GM19023 (cell line): ENCODE measurements at regions not wholly inside any gene's neighbourhood (a gene's known extent, or its start where the extent isn't known, plus 50 kb on each side); places are given as distances from the start of the nearest gene placed in this dataset.

Source experiments
- ATAC-seq: cut with Tn5 transposase; IDR thresholded peaks from one replicate; pipeline ENCODE4 v1.9.1; 2021; ENCODE audit warnings: mild to moderate bottlenecking, moderate library complexity; ENCODE audit not compliant: unreplicated experiment

DNA sequence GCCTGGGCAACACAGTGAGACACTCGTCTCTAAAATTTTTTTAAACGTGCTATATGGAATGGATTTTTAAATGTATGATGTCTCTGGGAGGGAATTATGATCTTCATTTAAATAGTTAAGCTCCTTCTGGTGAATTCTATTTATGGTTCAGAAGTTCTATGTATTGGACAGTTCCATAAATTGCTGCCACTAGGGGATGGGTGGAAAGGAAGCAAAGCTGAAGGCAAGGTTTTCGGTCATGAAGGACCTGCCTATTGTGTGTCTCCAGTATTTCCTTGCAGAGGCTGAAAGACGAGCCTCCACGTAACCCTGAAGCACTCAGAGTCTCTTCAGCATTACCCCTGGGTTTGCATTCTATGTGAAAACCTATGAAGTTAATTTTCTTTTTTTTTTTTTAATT lies 451.5 kb upstream of the FAT1 start:
- ATAC-seq: no peak

DNA sequence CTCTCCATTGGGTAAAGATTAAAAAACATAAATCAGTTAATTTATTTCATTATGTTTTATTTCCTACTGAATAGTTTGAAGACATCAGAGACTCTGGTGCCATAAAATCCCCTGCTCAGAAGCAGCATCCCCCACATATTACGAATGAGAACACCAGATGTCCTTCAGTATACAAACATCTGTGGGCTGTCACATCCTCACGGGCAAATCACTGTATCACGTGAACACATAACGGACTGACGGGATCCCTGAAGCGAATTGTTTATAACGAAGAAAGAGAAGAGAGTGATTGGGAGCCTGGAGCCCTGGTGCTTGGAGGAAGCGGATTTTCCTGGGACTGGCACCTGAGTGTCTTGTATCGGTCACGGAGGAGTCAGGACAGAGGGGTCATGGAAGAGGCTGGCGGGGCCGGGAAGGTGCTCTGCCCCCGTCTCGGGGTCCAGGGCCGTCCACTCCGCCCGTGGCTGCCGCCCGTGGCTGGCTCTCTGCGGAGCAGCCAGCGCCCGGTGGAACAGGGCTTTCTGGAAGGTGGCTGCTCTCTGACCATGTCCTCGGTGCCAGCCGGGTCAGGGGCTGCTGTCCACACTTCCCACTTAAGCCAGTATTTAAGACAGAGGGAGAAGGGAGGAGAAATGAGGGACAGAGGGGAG lies 452.7 kb upstream of the FAT1 start:
- no peak for ATAC-seq

DNA sequence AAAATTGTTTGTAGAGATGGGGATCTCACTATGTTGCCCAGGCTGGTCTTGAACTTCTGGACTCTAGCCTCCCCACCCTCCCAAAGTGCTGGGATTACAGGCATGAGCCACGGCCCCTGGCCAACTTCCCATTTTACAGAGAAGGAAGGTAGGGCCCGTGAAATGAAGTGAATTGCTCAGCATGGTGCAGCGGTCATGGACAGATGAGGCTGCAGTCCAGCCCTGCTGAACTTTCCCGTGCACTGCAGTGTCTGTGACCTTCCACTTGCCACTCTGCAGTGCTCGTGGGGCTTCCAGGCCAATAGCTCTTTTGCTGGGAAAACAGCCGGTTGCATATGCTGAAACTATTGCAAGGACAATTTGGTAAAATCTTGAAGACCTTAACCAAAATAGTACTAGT lies 454.4 kb upstream of the FAT1 start:
- no peak for ATAC-seq

DNA sequence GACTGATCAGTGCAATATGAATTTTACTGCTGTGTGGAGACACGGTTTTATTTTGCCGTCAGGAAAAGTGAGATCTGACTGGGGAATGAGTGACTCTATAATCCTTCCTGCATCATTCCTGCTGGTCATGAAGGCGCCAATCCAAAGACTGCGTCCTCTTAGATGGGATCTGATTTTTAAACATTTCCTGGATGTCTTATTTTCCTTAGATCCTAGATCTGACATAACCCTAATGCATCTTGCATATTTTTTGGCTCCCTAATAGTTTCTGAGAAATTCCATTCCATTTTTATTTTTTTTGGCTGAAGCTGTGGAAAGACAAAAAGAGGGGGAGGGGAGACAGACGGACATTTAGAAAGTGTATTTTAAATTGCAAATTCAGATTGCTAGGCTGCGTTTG lies 454.9 kb upstream of the FAT1 start:
- ATAC-seq: no peak

- ATAC-seq: no peak
Measured at GRCh38 chr4:187179086-187180058, 455.7 kb upstream of the FAT1 start.

DNA sequence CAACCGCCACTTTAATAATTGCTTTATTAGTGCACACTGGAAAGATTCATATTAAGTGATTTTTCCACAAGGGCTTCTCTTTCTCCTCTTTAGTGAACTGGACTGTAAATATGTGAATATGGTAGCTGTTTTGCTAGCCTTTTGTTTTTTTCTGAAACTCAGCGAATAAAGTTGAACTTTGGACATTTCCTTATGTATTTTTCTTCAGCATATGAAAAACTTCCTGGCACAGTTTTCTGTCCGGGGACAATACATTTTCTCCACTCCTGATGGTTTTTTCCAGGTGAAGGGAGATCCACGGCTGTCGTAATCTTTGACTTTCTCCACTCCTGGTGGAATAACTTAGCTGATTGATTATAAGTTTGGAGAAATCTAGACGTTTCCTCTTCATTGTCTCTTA lies 457.4 kb upstream of the FAT1 start:
- no peak for ATAC-seq

DNA sequence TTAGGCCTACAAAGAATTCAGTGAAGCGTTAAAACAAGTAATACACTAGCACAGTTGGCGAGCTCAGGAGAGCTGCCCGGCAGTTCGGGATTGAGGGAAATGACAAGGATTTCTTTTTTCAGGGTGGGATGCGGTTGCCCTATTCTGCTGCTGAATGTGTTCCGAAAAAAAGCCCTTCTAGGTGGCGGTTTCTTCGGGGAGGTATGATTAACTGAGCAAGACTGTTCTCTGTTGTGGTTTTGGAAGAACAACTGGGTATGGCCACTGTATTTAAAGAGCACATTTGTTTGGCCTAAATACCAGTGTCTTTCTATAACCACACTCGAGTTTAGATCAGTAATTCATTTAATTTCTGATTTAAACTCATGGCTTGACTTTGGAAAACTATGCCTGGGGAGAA lies 459.7 kb upstream of the FAT1 start:
- no peak for ATAC-seq

GRCh38 chr4:187183826-187184225 lies 460.2 kb upstream of the FAT1 start:
- ATAC-seq: no peak

DNA sequence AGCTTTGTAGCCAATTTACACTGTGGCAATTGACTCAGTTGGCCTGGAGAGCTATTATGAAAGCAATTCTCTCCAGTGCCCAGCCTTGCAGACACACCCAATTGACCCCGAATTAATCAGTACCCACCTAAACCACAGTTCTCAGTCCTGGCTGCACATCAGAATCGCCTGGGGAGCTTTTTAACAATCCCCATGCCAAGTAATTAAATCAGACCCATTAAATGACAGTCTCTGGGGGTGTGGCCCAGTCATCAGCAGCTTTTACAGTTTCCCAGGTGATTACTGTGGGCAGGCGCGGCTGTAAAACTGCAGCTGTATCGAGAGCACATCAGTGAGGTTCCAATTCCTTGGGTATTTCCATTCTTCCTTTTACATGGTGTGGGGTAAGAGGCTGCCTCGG lies 460.9 kb upstream of the FAT1 start:
- no peak for ATAC-seq

DNA sequence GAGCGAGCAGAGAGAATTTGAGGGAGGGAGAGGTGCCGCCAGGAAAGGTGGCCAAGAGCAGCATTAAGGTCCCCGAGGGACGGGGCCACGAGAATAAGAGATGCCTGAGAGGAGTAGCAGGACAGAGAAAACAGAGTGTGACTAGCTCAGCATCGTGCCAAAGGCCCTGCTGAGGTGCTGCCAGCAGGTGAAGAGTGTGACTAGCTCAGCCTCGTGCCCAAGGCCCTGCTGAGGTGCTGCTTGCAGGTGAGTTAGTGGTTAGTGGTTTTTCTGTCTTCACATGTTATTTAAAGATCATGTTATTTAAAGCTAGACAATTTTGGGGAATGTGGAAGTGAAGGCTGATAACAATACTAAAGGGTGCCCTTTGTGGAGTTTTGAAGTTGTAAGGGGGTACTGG lies 464.5 kb upstream of the FAT1 start:
- no peak for ATAC-seq

DNA sequence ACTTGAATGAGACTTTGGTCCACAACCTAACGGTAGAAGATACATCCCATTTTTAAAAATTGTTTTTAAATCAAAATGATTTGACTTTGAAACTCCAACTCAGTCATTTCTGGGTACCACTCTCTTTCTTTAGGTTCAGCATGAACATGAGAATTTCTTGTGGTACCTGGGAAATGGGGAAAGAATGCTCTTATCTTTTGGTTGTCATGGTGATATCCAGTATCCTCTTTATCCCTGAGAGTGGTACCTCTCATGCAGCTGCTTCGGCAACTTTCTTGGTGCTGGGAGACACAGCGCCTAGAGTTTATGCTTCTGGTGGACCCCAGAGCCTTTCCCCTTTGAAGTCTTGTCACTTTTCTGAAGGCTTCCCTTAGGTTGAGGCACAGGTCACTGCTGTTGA lies 465.1 kb upstream of the FAT1 start:
- ATAC-seq: no peak

- ATAC-seq: no peak
Measured at GRCh38 chr4:187190390-187190789, 466.7 kb upstream of the FAT1 start.

- ATAC-seq: no peak
Measured at GRCh38 chr4:187191676-187192075, 468.0 kb upstream of the FAT1 start.

- no peak for ATAC-seq
Measured at GRCh38 chr4:187192266-187192665, 468.6 kb upstream of the FAT1 start.

- no peak for ATAC-seq
Measured at GRCh38 chr4:187193141-187193540, 469.5 kb upstream of the FAT1 start.

GRCh38 chr4:187204389-187204918 lies 480.8 kb upstream of the FAT1 start:
- ATAC-seq: no peak

- no peak for ATAC-seq
Measured at GRCh38 chr4:187207931-187208330, 484.3 kb upstream of the FAT1 start.

DNA sequence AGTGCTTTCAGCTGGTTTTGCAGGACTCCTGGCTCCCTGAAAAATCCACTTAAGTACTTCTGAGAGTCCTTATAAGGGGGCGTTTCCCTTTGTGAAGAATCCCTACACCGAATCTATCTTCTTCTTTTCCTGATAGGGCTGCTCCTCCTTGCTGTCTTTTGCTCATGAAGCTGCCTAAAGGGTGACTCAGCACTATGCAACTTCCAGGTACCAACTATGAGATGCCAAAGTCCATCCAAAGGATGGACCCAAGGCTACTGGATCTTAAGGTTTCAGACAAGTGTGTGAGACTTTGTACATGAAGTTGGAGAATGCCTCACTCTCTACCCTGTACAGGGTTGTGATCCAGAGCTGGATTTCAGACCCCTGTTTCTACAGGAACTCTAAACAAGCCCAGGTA lies 485.0 kb upstream of the FAT1 start:
- ATAC-seq: no peak

DNA sequence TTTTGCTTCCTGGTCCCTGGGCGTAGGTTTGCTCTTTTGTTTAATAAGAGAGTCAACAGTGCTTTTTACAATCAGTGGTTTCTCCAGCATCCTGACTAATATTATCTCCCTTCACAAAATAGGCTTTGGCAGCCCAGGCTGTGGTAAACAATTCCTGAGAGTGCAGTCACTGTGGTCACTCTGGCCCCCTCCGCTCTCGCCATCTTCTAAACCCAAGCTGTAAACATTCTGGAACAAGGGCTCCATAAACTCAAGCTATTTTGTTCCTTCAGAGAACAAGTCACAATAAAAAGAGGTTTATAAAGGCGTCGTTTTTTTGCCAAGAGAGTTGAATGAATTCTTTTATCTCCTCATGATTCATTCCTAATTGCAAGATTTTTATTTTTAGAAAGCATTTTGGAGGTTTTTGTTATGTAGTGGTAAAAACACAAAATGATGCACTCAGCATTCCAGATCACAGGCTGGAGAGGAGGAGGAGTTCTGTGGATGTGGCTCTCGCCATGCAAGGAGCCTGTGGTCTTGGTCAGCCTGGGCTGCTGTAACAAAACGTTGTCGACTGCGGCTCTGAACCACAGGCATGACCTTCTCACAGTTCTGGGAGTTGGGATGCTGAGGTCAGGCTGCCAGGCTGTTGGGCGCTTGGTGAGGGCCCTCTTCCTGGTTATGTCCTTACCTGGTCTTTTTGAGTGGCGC lies 486.4 kb upstream of the FAT1 start:
- ATAC-seq: no peak

DNA sequence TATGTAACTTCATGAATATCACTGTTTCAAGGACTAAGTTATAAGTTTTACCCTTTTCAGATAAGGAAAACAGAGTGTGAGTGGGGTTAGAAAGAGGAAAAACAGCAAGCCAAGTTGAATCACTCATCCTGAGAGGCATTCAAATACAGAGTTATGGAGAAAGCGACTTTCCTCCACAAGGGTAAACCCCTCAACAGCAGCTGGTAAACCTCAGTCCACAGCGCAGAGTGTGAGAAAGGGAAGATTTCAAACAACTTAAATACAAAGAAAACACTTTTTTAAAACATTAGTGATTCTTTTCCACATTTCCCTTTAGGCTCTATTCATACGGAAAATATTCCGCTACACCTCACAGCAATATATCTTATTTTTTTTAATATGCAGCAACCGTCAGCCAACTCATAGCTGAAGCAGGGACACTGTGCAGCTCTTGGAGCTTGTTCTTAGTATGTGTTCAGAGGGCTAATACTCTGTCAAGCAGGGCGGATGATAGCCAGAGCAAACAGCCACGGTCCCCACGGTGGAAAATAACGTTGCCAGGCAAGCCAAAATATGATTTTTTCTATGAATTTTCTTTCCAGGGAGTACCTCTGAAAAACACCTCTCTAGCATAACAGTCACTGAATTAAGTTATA lies 488.9 kb upstream of the FAT1 start:
- no peak for ATAC-seq

DNA sequence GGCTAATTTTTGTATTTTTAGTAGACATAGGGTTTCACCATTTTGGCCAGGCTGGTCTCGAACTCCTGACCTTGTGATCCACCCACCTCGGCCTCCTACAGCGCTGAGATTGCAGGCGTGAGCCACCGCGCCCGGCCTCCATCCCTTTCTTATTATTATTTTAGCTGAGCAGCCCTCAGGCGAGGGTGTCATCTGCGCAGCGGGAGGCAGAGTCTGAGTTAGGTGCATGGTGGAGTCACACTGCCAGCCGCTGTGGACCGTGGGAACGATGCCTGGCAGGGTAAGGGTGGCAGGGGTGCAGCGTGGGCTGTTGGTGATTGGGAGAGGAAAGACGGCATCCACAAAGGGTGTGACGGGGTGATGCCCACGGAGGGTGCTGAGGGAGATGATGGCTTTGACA lies 491.8 kb upstream of the FAT1 start:
- ATAC-seq: no peak
